NCI-H82 (cell line): ENCODE measurements at regions not wholly inside any gene's neighbourhood (a gene's known extent, or its start where the extent isn't known, plus 50 kb on each side); places are given as distances from the start of the nearest gene placed in this dataset.
"Not testable (repeated sequence)": the region's sequence is repeated elsewhere in the genome, so short reads cannot be mapped to it uniquely, and the experiment has no call there.

Experiments used
- DNase-seq: peaks from one replicate; lab custom pipeline; 2025; lab: John Stamatoyannopoulos, UW

DNA sequence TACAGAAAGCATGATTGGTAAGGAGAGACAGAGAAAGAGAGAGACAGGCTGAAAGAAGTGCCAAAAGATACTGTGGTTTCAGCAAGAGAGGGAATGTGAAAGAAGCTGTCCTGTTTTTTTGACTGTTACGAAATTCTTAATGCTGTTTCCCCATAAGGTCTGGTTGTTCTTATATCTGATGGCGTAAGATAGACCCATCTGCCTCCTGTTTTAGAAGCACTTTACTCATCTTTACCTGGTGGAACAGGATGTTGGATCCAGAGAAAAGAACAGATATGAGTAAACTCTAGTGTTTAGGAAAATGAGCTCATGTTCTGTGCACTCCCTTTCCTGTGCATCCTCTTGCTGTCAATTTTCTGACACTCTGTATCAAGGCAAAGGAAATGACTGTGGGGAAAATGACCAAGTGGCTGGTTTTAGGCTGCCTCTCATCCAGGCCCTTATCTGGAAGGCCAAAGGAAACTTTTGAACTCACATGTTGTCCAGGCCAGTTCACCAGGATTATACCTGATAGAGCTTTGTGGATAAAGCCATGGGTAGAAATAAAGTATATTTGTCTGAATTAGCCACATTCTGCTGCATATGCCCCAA lies 311.7 kb upstream of the HTR2C start:
- no peak for DNase-seq

DNA sequence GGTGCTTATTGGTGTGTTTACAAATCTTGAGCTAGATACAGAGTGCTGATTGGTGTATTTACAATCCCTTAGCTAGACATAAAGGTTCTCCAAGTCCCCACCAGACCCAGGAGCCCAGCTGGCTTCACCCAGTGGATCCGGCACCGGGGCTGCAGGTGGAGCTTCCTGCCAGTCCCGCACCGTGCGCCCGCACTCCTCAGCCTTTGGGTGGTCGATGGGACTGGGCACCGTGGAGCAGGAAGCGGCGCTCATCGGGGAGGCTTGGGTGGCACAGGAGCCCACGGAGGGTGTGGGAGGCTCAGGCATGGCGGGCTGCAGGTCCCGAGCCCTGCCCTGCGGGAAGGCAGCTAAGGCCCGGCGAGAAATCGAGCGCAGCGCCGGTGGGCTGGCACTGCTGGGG lies 313.5 kb upstream of the HTR2C start:
- not testable (repeated sequence) for DNase-seq

GRCh38 chrX:114268643-114269042 lies 315.2 kb upstream of the HTR2C start:
- no peak for DNase-seq

- peak; percentile 6 for DNase-seq
Measured at GRCh38 chrX:114267142-114267541, 316.7 kb upstream of the HTR2C start.

DNA sequence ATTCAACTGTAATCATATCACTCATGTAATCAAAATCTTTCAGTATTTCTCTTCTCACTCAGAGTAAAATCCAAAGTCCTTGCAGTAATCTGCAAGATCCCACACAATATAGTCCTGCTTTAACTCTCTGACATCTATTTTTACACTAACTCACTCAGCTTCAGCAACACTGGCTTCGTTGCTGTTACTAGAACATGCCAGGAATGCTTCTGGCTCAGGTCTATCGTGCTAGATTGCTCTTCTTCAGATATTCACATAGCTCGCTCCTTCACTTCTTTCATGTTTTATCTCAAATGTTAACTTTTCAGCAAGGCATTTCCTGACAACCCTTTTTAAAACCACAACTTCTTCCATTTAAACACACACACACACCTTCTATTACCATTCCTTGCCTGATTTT lies 331.7 kb upstream of the HTR2C start:
- no peak for DNase-seq

GRCh38 chrX:114251575-114251974 lies 332.3 kb upstream of the HTR2C start:
- no peak for DNase-seq

- DNase-seq = no peak
Measured at GRCh38 chrX:114221445-114221844, 362.4 kb upstream of the HTR2C start.

DNA sequence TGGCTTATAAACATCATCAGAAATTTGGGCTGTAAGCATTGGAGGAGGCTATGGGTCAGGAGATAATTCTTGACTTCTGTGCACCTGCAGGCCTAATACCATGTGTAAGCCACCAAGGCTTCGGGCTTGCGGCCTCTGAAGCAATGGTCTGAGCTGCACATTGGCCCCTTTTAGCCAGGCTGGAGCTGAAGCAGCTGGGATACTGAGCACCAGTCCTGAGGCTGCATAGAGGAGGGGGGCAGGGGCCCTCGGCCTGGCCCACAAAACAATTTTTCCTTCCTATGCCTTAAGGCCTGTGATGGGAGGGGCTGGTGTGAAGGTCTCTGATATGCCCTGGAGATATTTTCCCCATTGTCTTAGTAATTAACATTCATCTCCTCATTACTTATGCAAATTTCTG lies 373.0 kb upstream of the HTR2C start:
- no peak for DNase-seq

GRCh38 chrX:114201622-114202021 lies 382.3 kb upstream of the HTR2C start:
- no peak for DNase-seq

DNA sequence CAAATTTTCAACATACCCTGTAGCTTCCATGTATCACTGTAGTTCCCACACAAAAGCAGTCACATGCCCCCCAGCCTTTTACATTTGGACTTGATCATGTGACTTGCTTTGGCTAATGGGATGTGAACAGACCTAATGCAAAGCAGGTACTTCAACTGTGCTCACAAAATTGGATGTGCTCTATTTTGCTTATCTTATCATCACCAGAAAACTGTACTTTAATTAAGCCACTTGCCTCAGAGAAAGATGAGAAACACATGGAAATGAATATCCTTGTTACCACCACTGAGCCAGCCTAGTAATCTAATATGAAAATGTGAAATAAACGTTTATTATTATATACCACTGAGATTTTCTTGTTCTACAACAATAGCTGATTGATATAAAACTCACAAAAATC lies 402.7 kb upstream of the HTR2C start:
- no peak for DNase-seq

DNA sequence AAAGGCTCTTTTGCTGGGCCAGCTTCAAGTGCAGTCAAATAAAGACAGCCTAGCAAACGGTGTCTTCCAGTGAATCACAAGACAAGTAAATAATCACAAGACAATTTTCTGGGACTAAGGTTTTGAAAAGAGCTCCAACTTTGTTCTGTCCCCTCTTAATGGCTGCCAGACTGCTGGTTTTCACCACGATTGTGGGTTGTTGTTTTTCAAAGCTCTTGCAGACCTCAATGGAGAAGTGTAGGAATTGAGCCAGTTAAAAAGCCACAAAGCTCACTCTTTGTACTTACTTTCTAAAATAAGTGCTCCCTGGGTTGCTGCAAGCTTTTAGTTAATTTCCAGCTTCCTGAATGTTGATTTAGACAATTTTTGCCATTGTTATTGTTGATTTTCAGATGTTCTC lies 405.8 kb upstream of the HTR2C start:
- DNase-seq = no peak

- not testable (repeated sequence) for DNase-seq
Measured at GRCh38 chrX:114167276-114167675, 416.6 kb upstream of the HTR2C start.

- DNase-seq = no peak
Measured at GRCh38 chrX:114166601-114167000, 417.3 kb upstream of the HTR2C start.

- DNase-seq = no peak
Measured at GRCh38 chrX:114165537-114165936, 418.3 kb upstream of the HTR2C start.

DNA sequence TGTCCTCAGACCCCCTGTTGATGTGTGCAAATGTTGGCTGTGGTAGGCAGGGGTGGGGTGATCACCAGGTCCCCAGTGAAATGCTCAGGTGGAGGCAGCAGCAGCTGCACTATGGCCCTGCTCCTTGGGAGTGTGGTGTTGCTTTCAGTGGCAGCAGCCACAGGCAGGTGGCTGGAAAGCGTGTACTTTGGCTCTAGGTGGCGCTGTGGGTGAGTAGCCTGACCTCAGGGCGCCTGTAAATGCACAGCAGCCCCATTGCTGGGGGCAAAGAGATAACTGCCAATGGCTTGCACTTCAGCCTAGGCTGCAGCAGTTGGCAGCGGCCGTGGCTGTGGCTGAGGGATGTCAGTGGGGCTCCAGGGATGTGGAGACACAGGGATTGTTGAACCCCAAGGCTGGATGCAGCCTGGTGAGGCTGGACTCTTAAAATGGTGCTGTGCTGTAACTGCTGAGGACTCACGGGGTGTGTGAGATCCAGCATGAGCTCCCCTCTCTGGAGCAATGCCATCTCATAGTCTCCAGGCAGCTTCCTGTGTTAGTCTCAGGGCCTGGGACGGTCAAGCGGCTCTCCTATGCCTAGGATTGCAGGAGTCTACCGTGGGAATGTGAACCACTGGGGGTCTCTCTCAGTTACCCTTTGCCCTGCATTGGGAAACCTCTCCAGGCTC lies 421.7 kb upstream of the HTR2C start:
- DNase-seq = peak; percentile 35

- no peak for DNase-seq
Measured at GRCh38 chrX:114152801-114153200, 431.1 kb upstream of the HTR2C start.

DNA sequence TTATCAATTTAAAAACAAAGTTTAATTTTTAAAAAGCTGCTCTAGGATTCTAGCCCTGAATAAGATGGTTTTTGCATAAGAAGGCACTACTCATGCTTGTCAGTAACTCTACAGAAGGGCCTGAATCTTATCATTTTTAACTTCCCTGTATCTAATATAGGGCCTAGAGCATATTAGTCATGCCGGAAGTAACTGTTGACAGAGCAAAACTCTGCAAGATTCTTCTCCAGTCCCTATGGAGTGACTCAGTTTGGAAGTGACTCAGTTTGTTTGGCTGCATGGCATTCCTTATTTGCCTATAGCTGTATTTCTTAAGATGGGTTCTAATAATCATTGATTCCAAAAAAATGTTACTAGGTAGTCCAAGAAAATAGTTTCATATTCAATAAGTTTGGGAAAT lies 431.8 kb upstream of the HTR2C start:
- DNase-seq = no peak

- DNase-seq = no peak
Measured at GRCh38 chrX:114134465-114134864, 449.4 kb upstream of the HTR2C start.

GRCh38 chrX:114127411-114128025 lies 456.4 kb upstream of the HTR2C start:
- no peak for DNase-seq

DNA sequence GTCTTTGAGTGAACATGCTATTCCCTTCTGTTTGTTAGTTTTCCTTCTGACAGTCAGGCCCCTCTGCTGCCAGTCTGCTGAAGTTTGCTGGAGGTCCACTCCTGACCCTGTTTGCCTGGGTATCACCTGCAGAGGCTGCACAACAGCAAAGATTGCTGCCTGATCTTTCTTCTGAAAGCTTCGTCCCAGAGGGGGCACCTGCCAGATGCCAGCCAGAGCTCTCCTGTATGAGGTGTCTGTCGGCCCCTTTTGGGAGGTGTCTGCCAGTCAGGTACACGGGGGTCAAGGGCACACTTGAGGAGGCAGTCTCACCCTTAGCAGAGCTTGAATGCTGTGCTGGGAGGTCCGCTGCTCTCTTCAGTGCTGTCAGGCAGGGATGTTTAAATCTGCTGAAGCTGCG lies 456.9 kb upstream of the HTR2C start:
- DNase-seq = no peak

- no peak for DNase-seq
Measured at GRCh38 chrX:114101081-114101480, 482.8 kb upstream of the HTR2C start.

DNA sequence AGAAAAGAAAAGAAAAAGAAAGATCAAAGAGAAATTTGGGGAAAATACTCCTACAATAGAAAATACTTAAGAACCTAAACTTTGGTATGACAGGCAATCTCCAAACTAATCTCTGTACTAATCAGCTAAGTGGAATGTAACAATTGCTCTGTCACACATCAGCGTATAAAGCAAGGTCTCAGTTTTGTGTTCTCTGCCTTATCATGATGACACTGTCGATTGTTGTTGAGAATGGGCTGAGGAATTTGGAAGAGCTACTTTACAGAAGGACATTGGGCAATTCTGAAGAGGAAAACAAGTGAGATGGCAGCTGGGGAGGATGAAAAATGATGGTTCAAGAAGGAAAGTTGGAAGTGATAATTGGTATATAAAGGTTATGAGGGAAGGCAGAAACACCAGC lies 486.0 kb upstream of the HTR2C start:
- DNase-seq = no peak

DNA sequence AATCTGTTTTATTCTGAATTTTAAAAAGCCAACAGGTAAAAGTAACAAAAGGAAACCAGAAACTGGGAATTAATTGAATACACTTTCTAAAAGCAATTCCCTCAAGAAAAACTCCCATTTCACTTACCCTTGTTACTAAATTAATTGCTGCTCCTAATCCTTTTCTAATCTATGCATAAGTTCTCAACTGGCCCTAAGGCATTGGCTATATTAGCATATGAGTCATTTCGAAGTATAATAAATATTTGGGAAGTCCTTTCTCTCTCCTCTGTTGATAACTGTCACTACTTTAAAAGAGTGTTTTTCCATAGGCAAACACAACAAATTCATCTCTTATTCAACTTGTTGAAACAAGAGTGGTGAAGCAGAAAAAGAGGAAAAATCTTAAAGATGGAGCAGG lies 486.5 kb upstream of the HTR2C start:
- DNase-seq = no peak

- DNase-seq = no peak
Measured at GRCh38 chrX:114095789-114096188, 488.1 kb upstream of the HTR2C start.
